ENCODE measurements at regions not wholly inside any gene's neighbourhood (a gene's known extent, or its start where the extent isn't known, plus 50 kb on each side); places are given as distances from the start of the nearest gene placed in this dataset.

GRCh38 chr13:59531571-59532091 is 632.1 kb downstream of the DIAPH3 start:
- peak; percentile 66 to 70 for DNase-seq

- DNase-seq: no peak
These were observed 631.3 kb downstream of the DIAPH3 start for GRCh38 chr13:59532405-59532804.

GRCh38 chr13:59533561-59534555 is 629.9 kb downstream of the DIAPH3 start:
- peak; percentile 19 to 43 for DNase-seq

GRCh38 chr13:59534806-59535205 is 628.9 kb downstream of the DIAPH3 start:
- no peak for DNase-seq

DNA sequence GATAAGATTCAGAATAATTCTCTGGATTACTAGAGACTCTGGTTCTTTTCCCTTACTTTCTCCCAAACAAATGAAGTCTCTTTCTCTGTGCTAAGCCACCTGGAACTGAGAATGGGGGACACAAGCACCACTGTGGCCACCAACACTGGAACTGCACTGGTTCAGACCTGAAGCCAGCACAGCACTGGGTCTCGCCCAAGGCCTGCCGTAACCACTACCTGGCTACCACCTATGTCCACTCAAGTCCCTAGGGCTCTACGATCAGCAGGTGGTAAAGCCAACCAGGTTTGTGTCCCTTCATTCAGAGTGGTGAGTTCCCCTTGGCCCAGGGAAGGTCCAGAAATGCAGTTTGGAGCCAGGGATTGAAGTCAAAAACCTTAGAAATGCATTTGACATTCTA is 626.2 kb downstream of the DIAPH3 start:
- no peak for DNase-seq

DNA sequence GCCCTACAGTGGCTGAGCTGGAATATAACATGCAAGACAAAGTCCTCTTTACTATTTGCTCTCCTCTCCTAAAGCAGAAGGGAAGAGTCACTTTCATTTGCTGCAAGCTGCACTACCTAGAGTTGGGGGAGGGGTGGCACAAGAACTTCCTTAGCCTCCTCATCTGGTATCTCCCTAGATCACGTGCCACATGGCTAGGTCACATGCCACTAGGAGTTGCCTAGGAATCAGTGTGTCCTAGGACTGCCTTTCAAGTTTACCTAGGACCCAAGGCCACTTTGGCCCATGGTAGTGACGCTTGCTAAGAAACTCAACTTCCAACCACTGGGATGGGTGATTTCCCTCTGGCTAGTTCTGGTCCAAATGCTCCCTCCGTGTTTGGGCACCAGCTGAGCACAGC is 625.2 kb downstream of the DIAPH3 start:
- no peak for DNase-seq

- no peak for DNase-seq
These were observed 621.4 kb downstream of the DIAPH3 start for GRCh38 chr13:59542303-59542702.

GRCh38 chr13:59543418-59543817 is 620.3 kb downstream of the DIAPH3 start:
- DNase-seq: no peak

GRCh38 chr13:59545007-59545406 is 618.7 kb downstream of the DIAPH3 start:
- DNase-seq: no peak

GRCh38 chr13:59546178-59546577 is 617.5 kb downstream of the DIAPH3 start:
- DNase-seq: no peak

DNA sequence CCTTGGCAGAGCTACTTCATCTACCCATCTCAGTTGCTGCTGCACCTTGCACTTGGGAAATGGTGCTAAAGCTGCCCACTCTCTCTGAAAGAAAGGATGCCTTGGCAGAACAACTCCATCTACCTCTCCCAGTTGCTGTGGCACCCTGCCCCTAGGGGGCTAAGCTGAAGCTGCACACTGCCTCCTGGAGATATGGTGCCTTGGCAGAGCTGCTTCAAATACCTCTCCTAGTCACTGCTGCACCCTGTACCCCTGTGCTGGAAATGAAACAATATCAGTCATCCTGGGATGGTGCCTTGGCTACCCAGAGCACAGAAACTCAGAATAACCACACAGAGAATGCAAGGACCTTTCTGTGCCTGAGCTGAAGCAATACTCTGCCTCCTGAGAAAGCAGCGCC is 615.8 kb downstream of the DIAPH3 start:
- DNase-seq: no peak

GRCh38 chr13:59562924-59563323 is 600.8 kb downstream of the DIAPH3 start:
- no peak for DNase-seq

DNA sequence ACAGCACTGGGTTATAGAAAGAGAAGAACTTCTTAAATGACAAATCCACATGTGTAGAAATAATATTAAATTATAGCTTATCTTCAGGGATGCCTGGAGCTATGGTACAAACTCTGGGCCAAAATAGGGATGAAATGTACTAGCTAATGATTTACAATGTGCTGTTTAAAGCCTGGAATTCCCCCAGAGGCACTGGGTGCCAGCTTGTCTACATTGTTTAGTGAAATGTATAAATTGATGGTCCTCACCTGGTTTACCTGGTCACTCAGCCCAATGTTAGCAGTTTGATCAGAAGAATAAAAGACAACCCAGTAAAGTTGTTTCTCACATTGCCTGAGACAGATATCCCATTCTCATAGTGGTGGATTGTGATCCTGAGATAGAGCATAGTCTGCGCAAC is 597.2 kb downstream of the DIAPH3 start:
- no peak for DNase-seq

DNA sequence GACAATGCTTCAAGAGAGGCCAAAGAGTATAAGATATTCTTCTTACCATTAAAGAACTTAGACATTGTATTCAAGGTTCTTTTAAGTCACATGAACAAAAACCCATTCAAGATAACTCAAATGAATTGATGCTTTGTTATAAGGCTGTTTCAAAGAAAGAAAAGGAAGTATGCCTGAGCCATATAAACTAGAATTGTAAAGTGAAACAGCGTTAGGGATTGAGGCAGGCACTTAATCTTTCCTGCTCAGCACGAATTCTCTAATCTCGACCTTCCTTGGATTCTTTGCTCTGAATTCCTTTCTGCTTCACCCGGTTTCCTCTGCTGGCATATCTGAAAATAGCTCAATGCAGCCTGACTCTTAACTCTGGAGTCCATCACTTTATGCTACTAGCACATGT is 595.4 kb downstream of the DIAPH3 start:
- no peak for DNase-seq

- DNase-seq: no peak
These were observed 593.5 kb downstream of the DIAPH3 start for GRCh38 chr13:59570204-59570603.

GRCh38 chr13:59584101-59584500 is 579.6 kb downstream of the DIAPH3 start:
- no peak for DNase-seq

- DNase-seq: no peak
These were observed 578.7 kb downstream of the DIAPH3 start for GRCh38 chr13:59584761-59585670.

DNA sequence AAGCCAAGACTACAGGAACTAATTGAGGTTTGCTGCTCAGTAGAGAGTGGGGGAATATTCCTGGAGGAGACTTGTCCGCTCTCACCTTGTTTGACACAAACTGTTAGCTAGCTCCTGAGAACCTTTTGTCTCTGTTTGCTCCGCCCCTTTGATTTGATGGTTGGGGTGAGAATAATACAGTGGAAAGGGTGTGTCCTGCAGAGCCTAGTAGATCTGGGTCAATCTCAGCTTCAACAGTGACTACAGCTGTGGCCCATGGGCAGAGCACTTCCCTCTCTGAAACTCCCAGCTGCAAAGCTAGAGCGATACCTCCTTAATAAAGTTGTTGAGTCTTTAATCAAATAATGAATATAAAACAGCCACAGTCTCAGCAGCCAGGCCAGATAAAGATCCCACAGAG is 576.7 kb downstream of the DIAPH3 start:
- DNase-seq: no peak

DNA sequence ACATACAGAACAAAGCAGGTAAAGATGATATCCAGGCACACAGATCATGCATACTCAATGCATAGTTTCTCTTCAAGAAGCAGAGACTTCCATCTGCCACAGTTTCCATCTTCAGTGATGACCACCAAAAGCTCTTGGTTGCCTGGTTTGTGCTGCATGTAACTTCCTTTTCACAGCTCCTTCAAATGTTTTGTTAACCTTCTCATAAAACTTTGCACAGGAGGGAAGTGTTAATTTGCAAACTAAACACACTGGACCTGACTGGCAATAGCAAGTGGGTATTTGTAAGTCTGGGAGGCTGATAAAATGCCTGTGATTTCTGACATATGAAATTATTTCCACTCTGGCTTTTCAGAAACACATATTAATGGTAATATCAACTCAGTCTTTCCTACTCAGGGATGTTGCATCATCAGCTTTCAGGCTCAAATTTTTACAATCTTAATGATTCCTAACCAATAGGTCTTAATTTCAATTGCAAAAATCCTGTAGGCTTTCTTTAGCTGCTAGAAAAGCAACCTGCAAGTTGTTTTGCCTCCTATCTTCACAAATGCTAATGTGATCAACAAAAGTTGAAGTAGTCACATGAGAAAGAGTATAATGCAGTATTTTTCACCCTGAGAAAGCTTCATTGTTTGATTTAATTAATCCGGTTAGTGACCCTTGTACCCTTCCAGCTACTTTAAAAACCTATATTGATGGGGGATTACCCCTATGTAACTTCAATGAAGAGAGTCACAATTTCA is 575.6 kb downstream of the DIAPH3 start:
- DNase-seq: no peak

- DNase-seq: no peak
These were observed 575.0 kb downstream of the DIAPH3 start for GRCh38 chr13:59588717-59589067.

GRCh38 chr13:59601993-59602392 is 561.7 kb downstream of the DIAPH3 start:
- no peak for DNase-seq

DNA sequence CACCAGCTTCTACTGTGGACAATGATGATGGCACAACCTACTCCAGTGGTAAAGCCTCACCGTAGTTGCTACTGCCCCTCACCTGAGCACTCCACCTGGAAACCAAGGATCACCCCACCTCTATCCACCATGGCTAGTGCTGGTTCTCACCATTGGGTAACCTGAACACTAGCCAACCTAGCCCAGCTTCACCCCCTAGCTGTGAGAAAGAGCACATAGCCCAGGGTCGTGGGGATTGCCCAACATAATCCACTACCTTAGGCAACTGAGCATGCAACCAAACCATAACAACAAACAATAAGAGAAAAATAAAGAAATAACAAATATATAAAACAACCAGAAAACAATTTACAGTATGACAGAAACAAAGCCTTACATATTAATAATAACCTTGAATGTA is 560.1 kb downstream of the DIAPH3 start:
- no peak for DNase-seq

DNA sequence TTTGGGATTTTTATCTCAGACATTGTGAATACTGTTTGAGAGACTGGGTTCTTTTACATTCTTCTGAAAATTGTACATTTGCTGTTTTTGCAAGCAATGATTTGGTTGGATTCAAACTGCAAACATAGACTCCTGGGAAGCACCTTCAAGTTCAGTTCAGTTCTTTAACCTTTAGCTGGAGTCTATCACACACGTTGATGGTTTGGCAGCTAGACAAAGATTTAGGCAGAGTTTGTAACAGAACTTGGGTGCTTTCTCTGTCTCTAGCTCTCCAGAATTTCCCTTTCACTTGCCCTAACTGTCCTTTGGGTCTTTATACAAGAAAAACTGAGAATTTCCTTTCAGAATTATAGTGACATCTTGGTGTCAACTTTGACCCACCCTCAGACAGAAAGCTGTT is 556.6 kb downstream of the DIAPH3 start:
- no peak for DNase-seq

All from SHP77 (cell line).